ENCODE measurements at regions not wholly inside any gene's neighbourhood (a gene's known extent, or its start where the extent isn't known, plus 50 kb on each side); places are given as distances from the start of the nearest gene placed in this dataset.

GRCh38 chr12:98280621-98281020, 234.8 kb upstream of the TMPO start:
- TF ChIP-seq CTCF (IDR thresholded peaks at IDR 0.05) = no peak
- Histone ChIP-seq H3K4me3 (ENCODE audit: low read length) (no peak overlapping the region), H3K27ac (ENCODE audit: low read length) (no peak overlapping the region), H3K9me3 (ENCODE audit: control insufficient read depth, insufficient read depth, low read length) (no peaks in the 10 kb centered on the region), H3K36me3 (ENCODE audit: control insufficient read depth, insufficient read depth, low read length) (no peaks in the 10 kb centered on the region), H3K4me1 (ENCODE audit: control insufficient read depth, insufficient read depth, low read length) (no peaks in the 10 kb centered on the region), H3K27me3 (ENCODE audit: control insufficient read depth, insufficient read depth, low read length) (no peaks in the 10 kb centered on the region)
- H3K27ac Mint-ChIP-seq = no peak overlapping the region
- H3K36me3 Mint-ChIP-seq = no peaks in the 10 kb centered on the region
- no peak for DNase-seq
- peaks cover 4 to 12% of the 10 kb centered on the region in 2 donors for H3K27me3 Mint-ChIP-seq (ENCODE audit: low read depth in 2 of 2)
- peaks cover 0 to 6% of the 10 kb centered on the region in 2 donors for H3K9me3 Mint-ChIP-seq
- ATAC-seq = no peak
- WGBS (ENCODE audit: insufficient coverage) = 93% methylated on average over 5 of the region's 7 CpGs
- H3K4me1 Mint-ChIP-seq = no peaks in the 10 kb centered on the region
- intact Hi-C loops (cut with micrococcal nuclease) = no loop called here
- no peak overlapping the region for H3K4me3 Mint-ChIP-seq

GRCh38 chr12:98291828-98292227, 223.6 kb upstream of the TMPO start:
- no peak for ATAC-seq
- Histone ChIP-seq H3K36me3 (ENCODE audit: control insufficient read depth, insufficient read depth, low read length) (no peaks in the 10 kb centered on the region), H3K4me1 (ENCODE audit: control insufficient read depth, insufficient read depth, low read length) (no peaks in the 10 kb centered on the region), H3K27me3 (ENCODE audit: control insufficient read depth, insufficient read depth, low read length) (peaks cover 6% of the 10 kb centered on the region), H3K4me3 (ENCODE audit: low read length) (no peak overlapping the region), H3K27ac (ENCODE audit: low read length) (no peak overlapping the region), H3K9me3 (ENCODE audit: control insufficient read depth, insufficient read depth, low read length) (no peaks in the 10 kb centered on the region)
- no peaks in the 10 kb centered on the region for H3K4me1 Mint-ChIP-seq
- H3K36me3 Mint-ChIP-seq = no peaks in the 10 kb centered on the region
- no peak overlapping the region for H3K27ac Mint-ChIP-seq
- intact Hi-C loops (cut with micrococcal nuclease) = no loop called here
- TF ChIP-seq CTCF (IDR thresholded peaks at IDR 0.05) = no peak
- DNase-seq = no peak
- H3K9me3 Mint-ChIP-seq = peaks cover 0 to 2% of the 10 kb centered on the region in 2 donors
- H3K4me3 Mint-ChIP-seq = no peak overlapping the region
- 24% methylated on average over 4 of the region's 4 CpGs for WGBS (ENCODE audit: insufficient coverage)
- H3K27me3 Mint-ChIP-seq (ENCODE audit: low read depth in 2 of 2) = peaks cover 11 to 16% of the 10 kb centered on the region in 2 donors

GRCh38 chr12:98294051-98294805, 221.2 kb upstream of the TMPO start:
- peaks cover 6% of the 10 kb centered on the region for H3K27me3 ChIP-seq (ENCODE audit: control insufficient read depth, insufficient read depth, low read length)
- Mint-ChIP-seq H3K27ac (no peak overlapping the region), H3K27me3 (ENCODE audit: low read depth in 2 of 2) (peaks cover 0 to 15% of the 10 kb centered on the region in 2 donors), H3K4me1 (no peaks in the 10 kb centered on the region), H3K36me3 (no peaks in the 10 kb centered on the region), H3K9me3 (peaks cover 0 to 4% of the 10 kb centered on the region in 2 donors), H3K4me3 (no peak overlapping the region)
- no peaks in the 10 kb centered on the region for H3K36me3 ChIP-seq (ENCODE audit: control insufficient read depth, insufficient read depth, low read length)
- no peak for DNase-seq
- H3K9me3 ChIP-seq (ENCODE audit: control insufficient read depth, insufficient read depth, low read length) = no peaks in the 10 kb centered on the region
- no peak overlapping the region for H3K4me3 ChIP-seq (ENCODE audit: low read length)
- TF ChIP-seq CTCF (IDR thresholded peaks at IDR 0.05) = no peak
- WGBS (ENCODE audit: insufficient coverage) = 56% methylated on average over 1 of the region's 1 CpG
- intact Hi-C loops (cut with micrococcal nuclease) = no loop called here
- ATAC-seq = no peak
- no peaks in the 10 kb centered on the region for H3K4me1 ChIP-seq (ENCODE audit: control insufficient read depth, insufficient read depth, low read length)
- H3K27ac ChIP-seq (ENCODE audit: low read length) = no peak overlapping the region

GRCh38 chr12:98295681-98296080, 219.7 kb upstream of the TMPO start:
- Mint-ChIP-seq H3K4me3 (no peak overlapping the region), H3K4me1 (no peaks in the 10 kb centered on the region), H3K36me3 (no peaks in the 10 kb centered on the region), H3K27ac (no peak overlapping the region), H3K9me3 (peaks cover 0 to 4% of the 10 kb centered on the region in 2 donors), H3K27me3 (ENCODE audit: low read depth in 2 of 2) (peaks cover 0 to 12% of the 10 kb centered on the region in 2 donors)
- intact Hi-C loops (cut with micrococcal nuclease) = no loop called here
- WGBS (ENCODE audit: insufficient coverage) = 89% methylated on average over 2 of the region's 2 CpGs
- Histone ChIP-seq H3K36me3 (ENCODE audit: control insufficient read depth, insufficient read depth, low read length) (no peaks in the 10 kb centered on the region), H3K4me1 (ENCODE audit: control insufficient read depth, insufficient read depth, low read length) (no peaks in the 10 kb centered on the region), H3K27me3 (ENCODE audit: control insufficient read depth, insufficient read depth, low read length) (peaks cover 3% of the 10 kb centered on the region), H3K27ac (ENCODE audit: low read length) (no peak overlapping the region), H3K9me3 (ENCODE audit: control insufficient read depth, insufficient read depth, low read length) (no peaks in the 10 kb centered on the region), H3K4me3 (ENCODE audit: low read length) (no peak overlapping the region)
- no peak for DNase-seq
- no peak for ATAC-seq
- TF ChIP-seq CTCF (IDR thresholded peaks at IDR 0.05) = no peak
